ENCODE measurements at regions not wholly inside any gene's neighbourhood (a gene's known extent, or its start where the extent isn't known, plus 50 kb on each side); places are given as distances from the start of the nearest gene placed in this dataset.

- no peak for DNase-seq
These were observed 783.2 kb downstream of the RPA4 start for GRCh38 chrX:97666890-97667289.

GRCh38 chrX:97668126-97668525 is 784.4 kb downstream of the RPA4 start:
- DNase-seq, result no peak

- no peak for DNase-seq
These were observed 788.4 kb downstream of the RPA4 start for GRCh38 chrX:97672138-97672537.

GRCh38 chrX:97672608-97673007 is 788.9 kb downstream of the RPA4 start:
- no peak for DNase-seq

GRCh38 chrX:97673135-97673534 is 789.4 kb downstream of the RPA4 start:
- DNase-seq, result no peak

- no peak for DNase-seq
These were observed 799.5 kb downstream of the RPA4 start for GRCh38 chrX:97682991-97683840.

GRCh38 chrX:97685753-97686152 is 802.0 kb downstream of the RPA4 start:
- DNase-seq, result no peak

GRCh38 chrX:97691901-97692455 is 808.3 kb downstream of the RPA4 start:
- DNase-seq, result no peak

GRCh38 chrX:97692575-97692974 is 808.9 kb downstream of the RPA4 start:
- no peak for DNase-seq

- no peak for DNase-seq
These were observed 816.8 kb downstream of the RPA4 start for GRCh38 chrX:97700547-97700946.

GRCh38 chrX:97704474-97704873 is 820.8 kb downstream of the RPA4 start:
- no peak for DNase-seq

- DNase-seq, result no peak
These were observed 821.2 kb downstream of the RPA4 start for GRCh38 chrX:97704881-97705280.

GRCh38 chrX:97705936-97706335 is 822.2 kb downstream of the RPA4 start:
- no peak for DNase-seq

- no peak for DNase-seq
These were observed 830.4 kb downstream of the RPA4 start for GRCh38 chrX:97714072-97714471.

GRCh38 chrX:97728215-97728614 is 844.5 kb downstream of the RPA4 start:
- DNase-seq, result no peak

- no peak for DNase-seq
These were observed 856.3 kb downstream of the RPA4 start for GRCh38 chrX:97740044-97740443.

GRCh38 chrX:97740886-97741285 is 857.2 kb downstream of the RPA4 start:
- DNase-seq, result no peak

GRCh38 chrX:97743014-97743413 is 859.3 kb downstream of the RPA4 start:
- peak; percentile 56 for DNase-seq

GRCh38 chrX:97747346-97747745 is 863.6 kb downstream of the RPA4 start:
- DNase-seq, result no peak

GRCh38 chrX:97751016-97751415 is 867.3 kb downstream of the RPA4 start:
- DNase-seq, result no peak

- no peak for DNase-seq
These were observed 868.0 kb downstream of the RPA4 start for GRCh38 chrX:97751735-97752134.

- no peak for DNase-seq
These were observed 873.2 kb downstream of the RPA4 start for GRCh38 chrX:97756879-97757278.

GRCh38 chrX:97763391-97763790 is 879.7 kb downstream of the RPA4 start:
- DNase-seq, result no peak

GRCh38 chrX:97763981-97764380 is 880.3 kb downstream of the RPA4 start:
- no peak for DNase-seq

Data from activated CD8-positive, alpha-beta memory T cell treated with anti-CD3 and anti-CD28 coated beads, Interleukin-2, amount 50 U/mL, for 48 hours (primary cell).